ENCODE measurements at regions not wholly inside any gene's neighbourhood (a gene's known extent, or its start where the extent isn't known, plus 50 kb on each side); places are given as distances from the start of the nearest gene placed in this dataset.

GRCh38 chr3:16801698-16802097, 83.1 kb upstream of the PLCL2 start:
- no peak for DNase-seq (ENCODE audit: low read depth, low spot score)
- Mint-ChIP-seq H3K4me1 (no peaks in the 10 kb centered on the region), H3K9me3 (no peaks in the 10 kb centered on the region), H3K4me3 (no peak overlapping the region), H3K27me3 (ENCODE audit: low read depth) (no peaks in the 10 kb centered on the region), H3K27ac (ENCODE audit: unreplicated experiment) (no peak overlapping the region), H3K36me3 (ENCODE audit: low read depth) (no peaks in the 10 kb centered on the region)
- TF ChIP-seq, protein P1, sequence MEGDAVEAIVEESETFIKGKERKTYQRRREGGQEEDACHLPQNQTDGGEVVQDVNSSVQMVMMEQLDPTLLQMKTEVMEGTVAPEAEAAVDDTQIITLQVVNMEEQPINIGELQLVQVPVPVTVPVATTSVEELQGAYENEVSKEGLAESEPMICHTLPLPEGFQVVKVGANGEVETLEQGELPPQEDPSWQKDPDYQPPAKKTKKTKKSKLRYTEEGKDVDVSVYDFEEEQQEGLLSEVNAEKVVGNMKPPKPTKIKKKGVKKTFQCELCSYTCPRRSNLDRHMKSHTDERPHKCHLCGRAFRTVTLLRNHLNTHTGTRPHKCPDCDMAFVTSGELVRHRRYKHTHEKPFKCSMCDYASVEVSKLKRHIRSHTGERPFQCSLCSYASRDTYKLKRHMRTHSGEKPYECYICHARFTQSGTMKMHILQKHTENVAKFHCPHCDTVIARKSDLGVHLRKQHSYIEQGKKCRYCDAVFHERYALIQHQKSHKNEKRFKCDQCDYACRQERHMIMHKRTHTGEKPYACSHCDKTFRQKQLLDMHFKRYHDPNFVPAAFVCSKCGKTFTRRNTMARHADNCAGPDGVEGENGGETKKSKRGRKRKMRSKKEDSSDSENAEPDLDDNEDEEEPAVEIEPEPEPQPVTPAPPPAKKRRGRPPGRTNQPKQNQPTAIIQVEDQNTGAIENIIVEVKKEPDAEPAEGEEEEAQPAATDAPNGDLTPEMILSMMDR (conservative IDR thresholded peaks at IDR 0.05), result no peak

DNA sequence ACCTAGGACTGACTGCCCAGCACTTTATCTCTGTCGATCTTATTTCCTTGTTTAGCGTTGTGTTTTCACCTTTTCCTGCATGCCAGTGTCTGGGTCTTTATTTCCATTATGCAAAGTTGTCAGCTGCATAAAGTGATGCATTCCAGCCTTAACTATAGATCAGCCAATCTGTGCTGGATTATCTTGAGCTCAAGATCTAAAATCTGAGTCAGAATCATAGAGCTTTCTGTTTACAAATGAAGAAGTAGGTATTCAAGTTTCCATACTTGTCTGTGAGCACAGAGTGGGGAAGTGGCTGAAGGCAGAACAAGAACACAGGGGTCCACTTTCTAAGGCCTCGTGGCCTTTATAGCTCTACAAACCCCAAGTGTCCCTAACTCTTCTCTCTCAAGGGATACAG, 82.4 kb upstream of the PLCL2 start:
- Mint-ChIP-seq H3K36me3 (ENCODE audit: low read depth) (no peaks in the 10 kb centered on the region), H3K4me1 (no peaks in the 10 kb centered on the region), H3K27me3 (ENCODE audit: low read depth) (peaks cover 2% of the 10 kb centered on the region), H3K9me3 (no peaks in the 10 kb centered on the region), H3K27ac (ENCODE audit: unreplicated experiment) (no peak overlapping the region), H3K4me3 (no peak overlapping the region)
- TF ChIP-seq, protein P1 (conservative IDR thresholded peaks at IDR 0.05), result no peak
- no peak for DNase-seq (ENCODE audit: low read depth, low spot score)

GRCh38 chr3:16803019-16803418, 81.7 kb upstream of the PLCL2 start:
- Mint-ChIP-seq H3K9me3 (no peaks in the 10 kb centered on the region), H3K27me3 (ENCODE audit: low read depth) (peaks cover 4% of the 10 kb centered on the region), H3K36me3 (ENCODE audit: low read depth) (no peaks in the 10 kb centered on the region), H3K27ac (ENCODE audit: unreplicated experiment) (no peak overlapping the region), H3K4me1 (no peaks in the 10 kb centered on the region), H3K4me3 (no peak overlapping the region)
- TF ChIP-seq, protein P1 (conservative IDR thresholded peaks at IDR 0.05), result no peak
- DNase-seq (ENCODE audit: low read depth, low spot score), result no peak

GRCh38 chr3:16807391-16807790, 77.4 kb upstream of the PLCL2 start:
- no peak for DNase-seq (ENCODE audit: low read depth, low spot score)
- Mint-ChIP-seq H3K27ac (ENCODE audit: unreplicated experiment) (no peak overlapping the region), H3K9me3 (no peaks in the 10 kb centered on the region), H3K27me3 (ENCODE audit: low read depth) (peaks cover 4% of the 10 kb centered on the region), H3K36me3 (ENCODE audit: low read depth) (no peaks in the 10 kb centered on the region), H3K4me1 (peaks cover 8% of the 10 kb centered on the region), H3K4me3 (no peak overlapping the region)
- TF ChIP-seq, protein P1 (conservative IDR thresholded peaks at IDR 0.05), result no peak

- Mint-ChIP-seq H3K9me3 (no peaks in the 10 kb centered on the region), H3K36me3 (ENCODE audit: low read depth) (no peaks in the 10 kb centered on the region), H3K4me3 (no peak overlapping the region), H3K27me3 (ENCODE audit: low read depth) (peaks cover 4% of the 10 kb centered on the region), H3K4me1 (peaks cover 8% of the 10 kb centered on the region), H3K27ac (ENCODE audit: unreplicated experiment) (no peak overlapping the region)
- DNase-seq (ENCODE audit: low read depth, low spot score), result no peak
- TF ChIP-seq, protein P1 (conservative IDR thresholded peaks at IDR 0.05), result no peak
Measured at GRCh38 chr3:16808393-16809107, 76.2 kb upstream of the PLCL2 start.

All from neural crest cell (in vitro differentiated cells).